ENCODE measurements at regions not wholly inside any gene's neighbourhood (a gene's known extent, or its start where the extent isn't known, plus 50 kb on each side); places are given as distances from the start of the nearest gene placed in this dataset.

GRCh38 chr4:20333141-20333715 is 81.5 kb downstream of the SLIT2 start:
- TF ChIP-seq RAD21 (CRISPR knock-in tag; IDR thresholded peaks at IDR 0.05), result no peak
- no peak for TF ChIP-seq STAG1 (CRISPR knock-in tag; IDR thresholded peaks at IDR 0.05)
- no peak for TF ChIP-seq PHF5A (CRISPR knock-in tag; IDR thresholded peaks at IDR 0.05; ENCODE audit: low read depth, unreplicated experiment)
- no peak for TF ChIP-seq PATZ1 (CRISPR knock-in tag; IDR thresholded peaks at IDR 0.05)
- TF ChIP-seq GABPA (IDR thresholded peaks at IDR 0.05; ENCODE audit: low read depth, low read length), result no peak
- no peak for TF ChIP-seq GABPA (CRISPR knock-in tag; IDR thresholded peaks at IDR 0.05; ENCODE audit: low read depth)
